Neuronal stem cell (in vitro differentiated cells): ENCODE measurements at regions not wholly inside any gene's neighbourhood (a gene's known extent, or its start where the extent isn't known, plus 50 kb on each side); places are given as distances from the start of the nearest gene placed in this dataset.
"Not testable (repeated sequence)": the region's sequence is repeated elsewhere in the genome, so short reads cannot be mapped to it uniquely, and the experiment has no call there.

Experiments
- DNase-seq: peaks from one replicate; pipeline ENCODE4 v3.0.0-alpha.2; 2013; ENCODE audit warnings: low spot score
- H2AFZ ChIP-seq: one replicate; pipeline ENCODE4 v1.6.1; 2013; ENCODE audit warnings: mild to moderate bottlenecking, low read length, inconsistent platforms
- H2AK5ac ChIP-seq: 2 replicates; pipeline ENCODE4 v1.6.1; 2013; ENCODE audit warnings: low read depth, mild to moderate bottlenecking, inconsistent platforms, low read length, moderate library complexity, mixed read lengths
- H2BK120ac ChIP-seq: 2 replicates; pipeline ENCODE4 v1.6.1; 2013; ENCODE audit warnings: low read depth, mild to moderate bottlenecking, inconsistent platforms, low read length, moderate library complexity, mixed read lengths
- H2BK12ac ChIP-seq: one replicate; pipeline ENCODE4 v1.6.1; 2013; ENCODE audit warnings: low read length, inconsistent platforms
- H2BK15ac ChIP-seq: 2 replicates; pipeline ENCODE4 v1.6.1; 2013; ENCODE audit warnings: mild to moderate bottlenecking, low read length, inconsistent platforms, mixed read lengths
- H2BK5ac ChIP-seq: one replicate; pipeline ENCODE4 v1.6.1; 2013; ENCODE audit warnings: inconsistent platforms, mild to moderate bottlenecking, low read length, moderate library complexity
- H3K14ac ChIP-seq: one replicate; pipeline ENCODE4 v1.6.1; 2013; ENCODE audit warnings: low read length, inconsistent platforms
- H3K18ac ChIP-seq: 2 replicates; pipeline ENCODE4 v1.6.1; 2013; ENCODE audit warnings: low read length, inconsistent platforms
- H3K23ac ChIP-seq: 2 replicates; pipeline ENCODE4 v1.6.1; 2013; ENCODE audit warnings: low read depth, mild to moderate bottlenecking, mixed read lengths, low read length, inconsistent platforms; ENCODE audit not compliant: poor library complexity
- H3K27ac ChIP-seq: replicated peaks from 3 replicates; pipeline ENCODE4 v1.5.1; 2013; ENCODE audit warnings: low read length, inconsistent platforms
- H3K27me3 ChIP-seq, 3 experiments: 2 replicates each; pipeline ENCODE4 v1.6.1; 2013; ENCODE audit warnings: low read length in 3 of 3, mild to moderate bottlenecking in 2 of 3, inconsistent platforms in 1 of 3, low read depth in 1 of 3, mixed read lengths in 1 of 3, moderate library complexity in 1 of 3; ENCODE audit not compliant: control insufficient read depth in 3 of 3, insufficient read depth in 3 of 3
- H3K36me3 ChIP-seq, 2 donors: replicated peaks in 1 of 2; 2 replicates each; pipeline ENCODE4 v1.6.1; 2013; ENCODE audit warnings: low read length in 2 of 2; ENCODE audit not compliant: control insufficient read depth in 2 of 2, insufficient read depth in 2 of 2
- H3K4ac ChIP-seq: 2 replicates; pipeline ENCODE4 v1.6.1; 2013; ENCODE audit warnings: inconsistent platforms, mild to moderate bottlenecking, low read length, moderate library complexity
- H3K4me1 ChIP-seq, 2 donors: 1 replicate in 1 of 2; 2 replicates in 1 of 2; pipeline ENCODE4 v1.6.1; 2013; ENCODE audit warnings: low read length in 2 of 2, low read depth in 1 of 2; ENCODE audit not compliant: control insufficient read depth in 2 of 2, insufficient read depth in 1 of 2
- H3K4me2 ChIP-seq: one replicate; pipeline ENCODE4 v1.6.1; 2013; ENCODE audit warnings: mild to moderate bottlenecking, low read length, inconsistent platforms; ENCODE audit not compliant: insufficient read depth, poor library complexity, severe bottlenecking
- H3K4me3 ChIP-seq, 2 donors: 2 replicates each; pipeline ENCODE4 v1.5.1; 2013; ENCODE audit warnings: low read length in 2 of 2, mild to moderate bottlenecking in 2 of 2, inconsistent platforms in 1 of 2, moderate library complexity in 1 of 2
- H3K79me1 ChIP-seq: one replicate; pipeline ENCODE4 v1.6.1; 2013; ENCODE audit warnings: low read depth, mild to moderate bottlenecking, inconsistent platforms, low read length, moderate library complexity
- H3K9ac ChIP-seq: one replicate; pipeline ENCODE4 v1.6.1; 2013; ENCODE audit warnings: mild to moderate bottlenecking, low read depth, low read length, inconsistent platforms; ENCODE audit not compliant: poor library complexity
- H3K9me3 ChIP-seq, 2 donors: replicated peaks in 1 of 2; 2 replicates each; pipeline versions ENCODE3 to v1.6.1; 2013; ENCODE audit warnings: low read length in 2 of 2, mild to moderate bottlenecking in 2 of 2, inconsistent platforms in 1 of 2, low read depth in 1 of 2, mixed read lengths in 1 of 2, moderate library complexity in 1 of 2; ENCODE audit not compliant: control insufficient read depth in 2 of 2, insufficient read depth in 1 of 2
- H4K8ac ChIP-seq: one replicate; pipeline ENCODE4 v1.6.1; 2013; ENCODE audit warnings: low read depth, mild to moderate bottlenecking, inconsistent platforms, low read length, moderate library complexity
- H4K91ac ChIP-seq: one replicate; pipeline ENCODE4 v1.6.1; 2013; ENCODE audit warnings: low read length, low read depth, mild to moderate bottlenecking, inconsistent platforms; ENCODE audit not compliant: poor library complexity
- WGBS, 2 donors: extraction: QIAGEN DNeasy Blood & Tissue Kit; methylation state at CpG; one replicate each; pipeline ENCODE4 v1.1.7; 2013; ENCODE audit warnings: missing lambda C conversion rate in 2 of 2, mixed read lengths in 1 of 2; ENCODE audit not compliant: insufficient read length in 2 of 2, insufficient replicate concordance in 1 of 2; ENCODE audit errors: extremely low coverage in 2 of 2; 5-methylcytosine and 5-hydroxymethylcytosine counted together

DNA sequence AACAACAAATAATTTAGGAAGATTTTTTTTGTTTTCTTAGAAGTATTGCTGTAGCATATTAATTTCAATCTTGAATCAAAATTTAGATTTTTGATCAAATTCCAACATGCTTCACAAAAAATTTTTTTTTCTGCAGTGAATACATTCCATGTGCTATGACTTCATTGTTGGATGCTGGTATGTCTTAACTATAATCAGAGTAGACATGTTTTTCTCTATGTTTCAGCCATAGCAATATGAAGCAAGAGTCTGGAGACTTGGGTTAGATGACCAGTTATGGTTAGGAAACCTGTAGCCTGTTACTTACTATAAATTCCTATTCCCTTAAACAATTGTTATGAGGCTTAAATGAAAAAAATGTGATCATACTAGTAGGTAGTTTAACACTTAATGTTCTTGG, 176.1 kb upstream of the CHL1 start:
- no peak overlapping the region for H4K8ac ChIP-seq
- no peak overlapping the region for H2AFZ ChIP-seq
- H2BK120ac ChIP-seq = no peak overlapping the region
- H3K14ac ChIP-seq = no peak overlapping the region
- no peak overlapping the region for H3K9ac ChIP-seq
- no peak overlapping the region for H4K91ac ChIP-seq
- H3K23ac ChIP-seq = no peak overlapping the region
- H3K4ac ChIP-seq = no peak overlapping the region
- H3K36me3 ChIP-seq = no peaks in the 10 kb centered on the region
- DNase-seq = no peak
- H3K18ac ChIP-seq = no peak overlapping the region
- H3K4me1 ChIP-seq = no peaks in the 10 kb centered on the region
- H3K27me3 ChIP-seq = no peaks in the 10 kb centered on the region
- H3K27ac ChIP-seq = no peak overlapping the region
- no peaks in the 10 kb centered on the region for H3K9me3 ChIP-seq
- H3K79me1 ChIP-seq = no peaks in the 10 kb centered on the region
- H2AK5ac ChIP-seq = no peak overlapping the region
- no peak overlapping the region for H3K4me3 ChIP-seq
- H2BK15ac ChIP-seq = no peak overlapping the region
- H2BK5ac ChIP-seq = no peak overlapping the region
- H3K4me2 ChIP-seq = no peak overlapping the region
- no peak overlapping the region for H2BK12ac ChIP-seq

DNA sequence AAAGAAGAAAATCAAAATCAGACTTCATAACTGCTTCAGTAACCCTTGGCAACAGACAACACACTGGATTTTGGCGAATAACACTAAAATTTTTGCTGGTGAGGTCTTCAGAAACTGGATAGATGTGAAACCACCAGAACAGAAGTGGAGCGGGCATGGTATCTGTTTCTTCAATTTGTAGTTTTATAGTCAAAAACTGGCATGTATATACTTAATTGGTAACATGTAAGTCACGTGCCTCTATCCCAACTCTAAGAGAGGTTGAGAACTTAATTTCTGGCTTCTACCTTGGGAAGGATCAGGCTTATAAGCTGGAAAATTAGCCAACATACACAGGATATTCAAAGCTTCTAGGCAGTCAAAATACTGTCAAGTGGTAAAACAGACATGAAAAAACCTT, 172.6 kb upstream of the CHL1 start:
- DNase-seq = no peak
- no peaks in the 10 kb centered on the region for H3K79me1 ChIP-seq

DNA sequence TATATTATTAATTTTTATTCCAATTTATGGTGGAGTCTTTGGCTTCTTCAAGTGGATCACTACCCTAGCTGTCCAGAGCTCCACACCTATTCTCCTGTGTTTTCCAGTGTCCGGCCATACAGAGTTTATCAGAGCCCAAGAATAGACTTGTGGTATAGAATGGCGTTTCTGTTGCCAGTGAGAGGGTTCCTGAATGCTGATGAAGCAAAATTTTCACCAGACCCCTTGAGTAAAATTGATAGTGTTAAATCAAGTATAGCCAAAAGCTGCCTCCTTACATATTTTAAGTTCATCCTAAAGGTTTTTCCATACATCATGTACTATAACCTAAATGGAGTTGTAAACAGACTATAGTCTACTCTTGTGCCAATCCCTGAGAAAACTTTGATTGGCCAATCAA, 171.5 kb upstream of the CHL1 start:
- no peaks in the 10 kb centered on the region for H3K27me3 ChIP-seq

More for the DNA sequence above, 172.6 kb upstream of the CHL1 start:
- Histone ChIP-seq H3K27ac (no peak overlapping the region), H2BK120ac (no peak overlapping the region), H2BK12ac (no peak overlapping the region), H3K27me3 (no peaks in the 10 kb centered on the region), H3K14ac (no peak overlapping the region), H2BK5ac (no peak overlapping the region), H3K9ac (no peak overlapping the region), H4K91ac (no peak overlapping the region), H3K36me3 (no peaks in the 10 kb centered on the region), H3K4me1 (no peaks in the 10 kb centered on the region), H3K4me3 (no peak overlapping the region), H3K9me3 (no peaks in the 10 kb centered on the region), H2AFZ (no peak overlapping the region), H3K23ac (no peak overlapping the region), H3K18ac (no peak overlapping the region), H2BK15ac (no peak overlapping the region), H4K8ac (no peak overlapping the region), H3K4me2 (no peak overlapping the region), H2AK5ac (no peak overlapping the region), H3K4ac (no peak overlapping the region)
- no CpG with 5 or more reads among the region's 3 CpGs for WGBS, 2 donors

DNA sequence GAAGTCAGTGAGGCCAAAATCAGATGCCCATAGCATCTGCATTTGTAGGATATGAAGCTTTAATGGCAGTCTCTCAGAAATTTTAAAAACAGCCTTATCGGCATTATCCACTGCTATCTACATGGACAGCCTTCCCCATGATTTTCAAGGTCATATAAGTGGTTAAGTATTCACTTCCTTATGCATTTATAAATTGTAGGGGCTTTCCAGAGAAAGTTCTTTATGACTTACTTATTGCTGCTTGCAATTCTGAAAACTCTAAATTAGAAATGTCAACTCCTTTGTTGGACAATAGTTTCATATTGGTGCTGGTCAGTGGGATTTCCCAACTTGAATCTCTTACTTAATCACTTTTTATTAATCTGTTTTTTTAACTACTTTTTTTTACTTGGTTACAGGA, 160.6 kb upstream of the CHL1 start:
- not testable (repeated sequence) for H3K4me1 ChIP-seq, H2BK15ac ChIP-seq, H4K91ac ChIP-seq, H2AFZ ChIP-seq, H3K9me3 ChIP-seq, H3K27me3 ChIP-seq, H2AK5ac ChIP-seq, H3K4ac ChIP-seq, H3K4me3 ChIP-seq, H3K27ac ChIP-seq, H3K14ac ChIP-seq, H4K8ac ChIP-seq, H3K36me3 ChIP-seq, H3K4me2 ChIP-seq, H3K18ac ChIP-seq, H3K9ac ChIP-seq, H2BK5ac ChIP-seq, DNase-seq, H3K79me1 ChIP-seq, H3K23ac ChIP-seq, H2BK12ac ChIP-seq, H2BK120ac ChIP-seq
- no CpG with 5 or more reads among the region's 1 CpG for WGBS, 2 donors

More for the DNA sequence above, 171.5 kb upstream of the CHL1 start:
- WGBS, 2 donors = no CpG with 5 or more reads among the region's 2 CpGs
- H3K9me3 ChIP-seq = no peaks in the 10 kb centered on the region
- no peak overlapping the region for H2AFZ ChIP-seq
- no peak overlapping the region for H4K8ac ChIP-seq
- H3K23ac ChIP-seq = no peak overlapping the region
- H3K27ac ChIP-seq = no peak overlapping the region
- H2BK5ac ChIP-seq = no peak overlapping the region
- no peak overlapping the region for H2BK120ac ChIP-seq
- no peaks in the 10 kb centered on the region for H3K79me1 ChIP-seq
- H2BK12ac ChIP-seq = no peak overlapping the region
- no peak overlapping the region for H3K18ac ChIP-seq
- H3K4ac ChIP-seq = no peak overlapping the region
- H2AK5ac ChIP-seq = no peak overlapping the region
- no peak for DNase-seq
- no peak overlapping the region for H4K91ac ChIP-seq
- H2BK15ac ChIP-seq = no peak overlapping the region
- H3K4me3 ChIP-seq = no peak overlapping the region
- no peak overlapping the region for H3K9ac ChIP-seq
- H3K4me2 ChIP-seq = no peak overlapping the region
- H3K14ac ChIP-seq = no peak overlapping the region
- no peaks in the 10 kb centered on the region for H3K4me1 ChIP-seq
- H3K36me3 ChIP-seq = no peaks in the 10 kb centered on the region
